ENCODE measurements at regions not wholly inside any gene's neighbourhood (a gene's known extent, or its start where the extent isn't known, plus 50 kb on each side); places are given as distances from the start of the nearest gene placed in this dataset.

DNA sequence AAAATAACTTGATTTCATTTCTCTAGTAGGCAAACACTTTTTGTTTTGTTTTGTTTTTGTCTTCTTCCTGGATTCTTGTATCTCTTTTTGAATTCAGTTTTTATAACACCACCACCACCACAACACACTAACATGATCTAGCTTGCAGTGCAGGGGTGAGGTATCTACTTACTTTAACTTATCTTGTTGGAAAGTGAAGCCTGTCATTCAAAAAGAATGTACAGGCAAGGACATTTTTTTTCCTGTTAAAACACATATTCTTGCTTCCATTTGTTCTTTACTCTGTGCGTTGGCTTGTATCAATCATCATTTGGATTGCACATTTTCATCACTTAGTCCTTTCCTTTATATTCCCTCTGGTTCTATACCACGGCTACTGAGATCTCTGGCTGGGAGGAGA is 824.2 kb downstream of the PLCL1 start:
- TF ChIP-seq, protein P1, sequence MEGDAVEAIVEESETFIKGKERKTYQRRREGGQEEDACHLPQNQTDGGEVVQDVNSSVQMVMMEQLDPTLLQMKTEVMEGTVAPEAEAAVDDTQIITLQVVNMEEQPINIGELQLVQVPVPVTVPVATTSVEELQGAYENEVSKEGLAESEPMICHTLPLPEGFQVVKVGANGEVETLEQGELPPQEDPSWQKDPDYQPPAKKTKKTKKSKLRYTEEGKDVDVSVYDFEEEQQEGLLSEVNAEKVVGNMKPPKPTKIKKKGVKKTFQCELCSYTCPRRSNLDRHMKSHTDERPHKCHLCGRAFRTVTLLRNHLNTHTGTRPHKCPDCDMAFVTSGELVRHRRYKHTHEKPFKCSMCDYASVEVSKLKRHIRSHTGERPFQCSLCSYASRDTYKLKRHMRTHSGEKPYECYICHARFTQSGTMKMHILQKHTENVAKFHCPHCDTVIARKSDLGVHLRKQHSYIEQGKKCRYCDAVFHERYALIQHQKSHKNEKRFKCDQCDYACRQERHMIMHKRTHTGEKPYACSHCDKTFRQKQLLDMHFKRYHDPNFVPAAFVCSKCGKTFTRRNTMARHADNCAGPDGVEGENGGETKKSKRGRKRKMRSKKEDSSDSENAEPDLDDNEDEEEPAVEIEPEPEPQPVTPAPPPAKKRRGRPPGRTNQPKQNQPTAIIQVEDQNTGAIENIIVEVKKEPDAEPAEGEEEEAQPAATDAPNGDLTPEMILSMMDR (IDR thresholded peaks at IDR 0.05) = no peak
- TF ChIP-seq POLR2A (IDR thresholded peaks at IDR 0.05) (no peak), EP300 (IDR thresholded peaks at IDR 0.05) (no peak)

Data from sigmoid colon (tissue), 4 donors.